Prostate gland (tissue), 2 donors: ENCODE measurements at regions not wholly inside any gene's neighbourhood (a gene's known extent, or its start where the extent isn't known, plus 50 kb on each side); places are given as distances from the start of the nearest gene placed in this dataset.

ENCODE experiments used
- POLR2AphosphoS5 ChIP-seq: sonication (generic); formaldehyde crosslinking; IDR thresholded peaks from one replicate; pipeline ENCODE4 v1.6.1; 2017; ENCODE audit warnings: antibody characterized with exemption
- TF ChIP-seq, protein P1 (sequence below), 4 experiments: fragments of 200-600 bp in 2 of 4; fragments of 450-650 bp in 2 of 4; sonication (generic) in 2 of 4; IDR thresholded peaks; 1 replicate in 3 of 4; 2 replicates in 1 of 4; pipeline ENCODE4 v1.5.1; 2016 to 2019; ENCODE audit warnings: antibody characterized with exemption in 4 of 4, mild to moderate bottlenecking in 2 of 4, moderate library complexity in 2 of 4

DNA sequence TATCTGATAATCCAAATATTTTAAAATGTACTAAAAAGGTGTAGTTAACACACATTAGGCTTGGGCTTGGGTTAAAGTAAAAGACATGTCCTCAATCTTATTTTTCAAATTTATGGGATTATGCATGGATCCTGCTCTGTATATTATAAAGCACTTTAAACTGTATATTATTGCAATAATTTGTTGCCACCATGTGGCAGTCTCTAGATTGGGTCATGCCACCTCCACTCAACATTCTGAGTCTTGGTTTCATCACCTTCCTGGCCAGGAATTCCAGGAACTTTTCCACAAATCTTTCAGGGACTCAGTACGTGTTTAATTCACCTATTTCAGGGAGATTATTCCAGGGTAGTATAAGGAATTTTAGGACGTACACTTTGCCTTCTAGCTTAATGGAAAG, 695.5 kb downstream of the FAM181B start:
- TF ChIP-seq, protein P1, sequence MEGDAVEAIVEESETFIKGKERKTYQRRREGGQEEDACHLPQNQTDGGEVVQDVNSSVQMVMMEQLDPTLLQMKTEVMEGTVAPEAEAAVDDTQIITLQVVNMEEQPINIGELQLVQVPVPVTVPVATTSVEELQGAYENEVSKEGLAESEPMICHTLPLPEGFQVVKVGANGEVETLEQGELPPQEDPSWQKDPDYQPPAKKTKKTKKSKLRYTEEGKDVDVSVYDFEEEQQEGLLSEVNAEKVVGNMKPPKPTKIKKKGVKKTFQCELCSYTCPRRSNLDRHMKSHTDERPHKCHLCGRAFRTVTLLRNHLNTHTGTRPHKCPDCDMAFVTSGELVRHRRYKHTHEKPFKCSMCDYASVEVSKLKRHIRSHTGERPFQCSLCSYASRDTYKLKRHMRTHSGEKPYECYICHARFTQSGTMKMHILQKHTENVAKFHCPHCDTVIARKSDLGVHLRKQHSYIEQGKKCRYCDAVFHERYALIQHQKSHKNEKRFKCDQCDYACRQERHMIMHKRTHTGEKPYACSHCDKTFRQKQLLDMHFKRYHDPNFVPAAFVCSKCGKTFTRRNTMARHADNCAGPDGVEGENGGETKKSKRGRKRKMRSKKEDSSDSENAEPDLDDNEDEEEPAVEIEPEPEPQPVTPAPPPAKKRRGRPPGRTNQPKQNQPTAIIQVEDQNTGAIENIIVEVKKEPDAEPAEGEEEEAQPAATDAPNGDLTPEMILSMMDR (IDR thresholded peaks at IDR 0.05) = no peak
- no peak for TF ChIP-seq POLR2AphosphoS5
